ENCODE measurements at regions not wholly inside any gene's neighbourhood (a gene's known extent, or its start where the extent isn't known, plus 50 kb on each side); places are given as distances from the start of the nearest gene placed in this dataset.

GRCh38 chr2:64718250-64718885 lies 64.7 kb upstream of the SERTAD2 start:
- Histone ChIP-seq H3K9ac (ENCODE audit: insufficient read length, low read depth) (no peak overlapping the region), H3K4me3 (ENCODE audit: insufficient read length, low read depth) (no peak overlapping the region), H3K9me3 (ENCODE audit: insufficient read depth, low read length) (no peaks in the 10 kb centered on the region), H3K4me1 (ENCODE audit: insufficient read depth, insufficient read length) (no peaks in the 10 kb centered on the region), H3K36me3 (ENCODE audit: insufficient read depth, insufficient read length, low read length) (no peaks in the 10 kb centered on the region), H3K27me3 (ENCODE audit: insufficient read depth, insufficient read length) (no peaks in the 10 kb centered on the region)
- TF ChIP-seq SUZ12 (IDR thresholded peaks at IDR 0.05; ENCODE audit: extremely low read depth, insufficient read depth, insufficient read length) (no peak), ZNF274 (IDR thresholded peaks at IDR 0.05; ENCODE audit: low read depth, low read length) (no peak), YY1 (IDR thresholded peaks at IDR 0.05; ENCODE audit: insufficient read depth, insufficient read length) (no peak)
- no peak for DNase-seq (ENCODE audit: low read depth, low spot score)

GRCh38 chr2:64720535-64721319 lies 67.0 kb upstream of the SERTAD2 start:
- Histone ChIP-seq H3K9ac (ENCODE audit: insufficient read length, low read depth) (no peak overlapping the region), H3K27me3 (ENCODE audit: insufficient read depth, insufficient read length) (no peaks in the 10 kb centered on the region), H3K4me1 (ENCODE audit: insufficient read depth, insufficient read length) (no peaks in the 10 kb centered on the region), H3K9me3 (ENCODE audit: insufficient read depth, low read length) (no peaks in the 10 kb centered on the region), H3K4me3 (ENCODE audit: insufficient read length, low read depth) (no peak overlapping the region), H3K36me3 (ENCODE audit: insufficient read depth, insufficient read length, low read length) (no peaks in the 10 kb centered on the region)
- TF ChIP-seq ZNF274 (IDR thresholded peaks at IDR 0.05; ENCODE audit: low read depth, low read length) (no peak), SUZ12 (IDR thresholded peaks at IDR 0.05; ENCODE audit: extremely low read depth, insufficient read depth, insufficient read length) (no peak), YY1 (IDR thresholded peaks at IDR 0.05; ENCODE audit: insufficient read depth, insufficient read length) (no peak)
- DNase-seq (ENCODE audit: low read depth, low spot score), result no peak

GRCh38 chr2:64721320-64721623 lies 67.6 kb upstream of the SERTAD2 start:
- Histone ChIP-seq H3K4me1 (ENCODE audit: insufficient read depth, insufficient read length) (no peaks in the 10 kb centered on the region), H3K9ac (ENCODE audit: insufficient read length, low read depth) (no peak overlapping the region), H3K36me3 (ENCODE audit: insufficient read depth, insufficient read length, low read length) (no peaks in the 10 kb centered on the region), H3K27me3 (ENCODE audit: insufficient read depth, insufficient read length) (no peaks in the 10 kb centered on the region), H3K4me3 (ENCODE audit: insufficient read length, low read depth) (no peak overlapping the region), H3K9me3 (ENCODE audit: insufficient read depth, low read length) (no peaks in the 10 kb centered on the region)
- no peak for DNase-seq (ENCODE audit: low read depth, low spot score)
- no peak for TF ChIP-seq YY1 (IDR thresholded peaks at IDR 0.05; ENCODE audit: insufficient read depth, insufficient read length)
- TF ChIP-seq ZNF274 (IDR thresholded peaks at IDR 0.05; ENCODE audit: low read depth, low read length), result no peak
- no peak for TF ChIP-seq SUZ12 (IDR thresholded peaks at IDR 0.05; ENCODE audit: extremely low read depth, insufficient read depth, insufficient read length)

GRCh38 chr2:64722291-64723044 lies 68.8 kb upstream of the SERTAD2 start:
- H3K27me3 ChIP-seq (ENCODE audit: insufficient read depth, insufficient read length), result no peaks in the 10 kb centered on the region
- no peak for TF ChIP-seq SUZ12 (IDR thresholded peaks at IDR 0.05; ENCODE audit: extremely low read depth, insufficient read depth, insufficient read length)
- no peak for TF ChIP-seq YY1 (IDR thresholded peaks at IDR 0.05; ENCODE audit: insufficient read depth, insufficient read length)
- no peak for TF ChIP-seq ZNF274 (IDR thresholded peaks at IDR 0.05; ENCODE audit: low read depth, low read length)
- no peak overlapping the region for H3K9ac ChIP-seq (ENCODE audit: insufficient read length, low read depth)
- no peaks in the 10 kb centered on the region for H3K9me3 ChIP-seq (ENCODE audit: insufficient read depth, low read length)
- H3K36me3 ChIP-seq (ENCODE audit: insufficient read depth, insufficient read length, low read length), result no peaks in the 10 kb centered on the region
- no peaks in the 10 kb centered on the region for H3K4me1 ChIP-seq (ENCODE audit: insufficient read depth, insufficient read length)
- no peak for DNase-seq (ENCODE audit: low read depth, low spot score)
- H3K4me3 ChIP-seq (ENCODE audit: insufficient read length, low read depth), result no peak overlapping the region

GRCh38 chr2:64727013-64727767 lies 73.5 kb upstream of the SERTAD2 start:
- Histone ChIP-seq H3K27me3 (ENCODE audit: insufficient read depth, insufficient read length) (no peaks in the 10 kb centered on the region), H3K9me3 (ENCODE audit: insufficient read depth, low read length) (no peaks in the 10 kb centered on the region), H3K4me1 (ENCODE audit: insufficient read depth, insufficient read length) (peaks cover 3% of the 10 kb centered on the region), H3K36me3 (ENCODE audit: insufficient read depth, insufficient read length, low read length) (no peaks in the 10 kb centered on the region), H3K9ac (ENCODE audit: insufficient read length, low read depth) (no peak overlapping the region), H3K4me3 (ENCODE audit: insufficient read length, low read depth) (no peak overlapping the region)
- TF ChIP-seq YY1 (IDR thresholded peaks at IDR 0.05; ENCODE audit: insufficient read depth, insufficient read length), result no peak
- no peak for TF ChIP-seq ZNF274 (IDR thresholded peaks at IDR 0.05; ENCODE audit: low read depth, low read length)
- DNase-seq (ENCODE audit: low read depth, low spot score), result no peak

GRCh38 chr2:64727843-64728463 lies 74.2 kb upstream of the SERTAD2 start:
- H3K4me3 ChIP-seq (ENCODE audit: insufficient read length, low read depth), result no peak overlapping the region
- no peak overlapping the region for H3K9ac ChIP-seq (ENCODE audit: insufficient read length, low read depth)

More at GRCh38 chr2:64727843-64728463, 74.2 kb upstream of the SERTAD2 start:
- Histone ChIP-seq H3K27me3 (ENCODE audit: insufficient read depth, insufficient read length) (no peaks in the 10 kb centered on the region), H3K9me3 (ENCODE audit: insufficient read depth, low read length) (no peaks in the 10 kb centered on the region), H3K4me1 (ENCODE audit: insufficient read depth, insufficient read length) (peaks cover 3% of the 10 kb centered on the region), H3K36me3 (ENCODE audit: insufficient read depth, insufficient read length, low read length) (no peaks in the 10 kb centered on the region)
- DNase-seq (ENCODE audit: low read depth, low spot score), result no peak
- TF ChIP-seq YY1 (IDR thresholded peaks at IDR 0.05; ENCODE audit: insufficient read depth, insufficient read length), result no peak
- no peak for TF ChIP-seq SUZ12 (IDR thresholded peaks at IDR 0.05; ENCODE audit: extremely low read depth, insufficient read depth, insufficient read length)
- TF ChIP-seq ZNF274 (IDR thresholded peaks at IDR 0.05; ENCODE audit: low read depth, low read length), result no peak
